Activated T-cell treated with anti-CD3 and anti-CD28 coated beads, Interleukin-2, amount 50 U/mL, for 72 hours (primary cell): ENCODE measurements at regions not wholly inside any gene's neighbourhood (a gene's known extent, or its start where the extent isn't known, plus 50 kb on each side); places are given as distances from the start of the nearest gene placed in this dataset.

Source experiments
- ATAC-seq, 2 donors: fragments of 150-1000 bp; cut with Tn5 transposase; replicated peaks in 1 of 2; 2 replicates each; pipeline ENCODE4 v1.10.0; 2021; ENCODE audit warnings: moderate library complexity in 2 of 2, mild to moderate bottlenecking in 1 of 2
- DNase-seq, 2 donors: peaks; one replicate each; pipeline ENCODE4 v3.0.0; 2021 to 2022; ENCODE audit warnings: mixed read lengths in 1 of 2
- H3K27ac Mint-ChIP-seq: one replicate; pipeline ENCODE4 v1.8.0; 2022; ENCODE audit warnings: mild to moderate bottlenecking, moderate library complexity, mixed read lengths
- H3K27me3 Mint-ChIP-seq: one replicate; pipeline ENCODE4 v1.8.0; 2022; ENCODE audit warnings: low read depth, mixed read lengths
- H3K36me3 Mint-ChIP-seq, 2 donors: one replicate each; pipeline ENCODE4 v1.8.0; 2022; ENCODE audit warnings: mixed read lengths in 2 of 2, mild to moderate bottlenecking in 1 of 2; ENCODE audit not compliant: insufficient read depth in 2 of 2
- H3K4me1 Mint-ChIP-seq: one replicate; pipeline ENCODE4 v1.8.0; 2022; ENCODE audit warnings: low read depth, mixed read lengths
- H3K4me3 Mint-ChIP-seq, 2 donors: one replicate each; pipeline ENCODE4 v1.8.0; 2022; ENCODE audit warnings: mild to moderate bottlenecking in 2 of 2, mixed read lengths in 2 of 2, moderate library complexity in 2 of 2
- H3K9me3 Mint-ChIP-seq, 2 donors: one replicate each; pipeline ENCODE4 v1.8.0; 2022; ENCODE audit warnings: mixed read lengths in 2 of 2

GRCh38 chr3:153295901-153296300, 133.9 kb downstream of the RAP2B start:
- Mint-ChIP-seq H3K27ac (no peak overlapping the region), H3K9me3 (no peaks in the 10 kb centered on the region), H3K27me3 (no peaks in the 10 kb centered on the region), H3K4me3 (no peak overlapping the region), H3K36me3 (no peaks in the 10 kb centered on the region), H3K4me1 (peaks cover 5% of the 10 kb centered on the region)
- no peak for ATAC-seq
- DNase-seq: no peak

DNA sequence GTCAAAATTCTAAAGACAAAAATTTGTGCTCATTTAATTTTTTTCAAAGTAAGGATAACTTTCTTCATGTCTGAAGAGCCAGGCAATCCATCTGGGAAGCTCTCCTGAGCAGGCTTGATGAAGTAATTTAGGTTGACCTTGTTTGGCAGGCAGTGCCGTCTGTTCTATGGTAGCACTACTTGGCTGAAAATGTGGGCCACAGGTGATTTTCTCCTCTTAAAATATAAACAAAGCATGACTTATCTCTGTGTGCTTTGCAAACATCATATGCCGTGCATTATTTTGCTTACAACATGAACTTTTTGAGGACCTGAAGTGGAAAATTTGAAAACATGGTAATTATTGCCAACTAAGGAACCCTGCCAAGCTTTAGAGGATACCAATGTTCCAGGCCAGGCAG, 143.2 kb downstream of the RAP2B start:
- no peaks in the 10 kb centered on the region for H3K36me3 Mint-ChIP-seq
- no peaks in the 10 kb centered on the region for H3K27me3 Mint-ChIP-seq
- ATAC-seq: no peak
- no peaks in the 10 kb centered on the region for H3K9me3 Mint-ChIP-seq
- no peak overlapping the region for H3K4me3 Mint-ChIP-seq
- H3K4me1 Mint-ChIP-seq: no peaks in the 10 kb centered on the region
- no peak overlapping the region for H3K27ac Mint-ChIP-seq
- no peak for DNase-seq

- no peak for ATAC-seq
- no peaks in the 10 kb centered on the region for H3K27me3 Mint-ChIP-seq
These were observed 149.5 kb downstream of the RAP2B start for GRCh38 chr3:153311541-153311940.

GRCh38 chr3:153313302-153313965, 151.4 kb downstream of the RAP2B start:
- Mint-ChIP-seq H3K27me3 (no peaks in the 10 kb centered on the region), H3K9me3 (peaks cover 1 to 5% of the 10 kb centered on the region in 2 donors), H3K27ac (no peak overlapping the region), H3K4me1 (peaks cover 10% of the 10 kb centered on the region), H3K36me3 (no peaks in the 10 kb centered on the region), H3K4me3 (no peak overlapping the region)
- DNase-seq (no peak), ATAC-seq (no peak)

More at GRCh38 chr3:153311541-153311940, 149.5 kb downstream of the RAP2B start:
- Mint-ChIP-seq H3K27ac (no peak overlapping the region), H3K4me3 (no peak overlapping the region), H3K4me1 (peaks cover 10% of the 10 kb centered on the region), H3K9me3 (peaks cover 1 to 5% of the 10 kb centered on the region in 2 donors), H3K36me3 (no peaks in the 10 kb centered on the region)
- no peak for DNase-seq

DNA sequence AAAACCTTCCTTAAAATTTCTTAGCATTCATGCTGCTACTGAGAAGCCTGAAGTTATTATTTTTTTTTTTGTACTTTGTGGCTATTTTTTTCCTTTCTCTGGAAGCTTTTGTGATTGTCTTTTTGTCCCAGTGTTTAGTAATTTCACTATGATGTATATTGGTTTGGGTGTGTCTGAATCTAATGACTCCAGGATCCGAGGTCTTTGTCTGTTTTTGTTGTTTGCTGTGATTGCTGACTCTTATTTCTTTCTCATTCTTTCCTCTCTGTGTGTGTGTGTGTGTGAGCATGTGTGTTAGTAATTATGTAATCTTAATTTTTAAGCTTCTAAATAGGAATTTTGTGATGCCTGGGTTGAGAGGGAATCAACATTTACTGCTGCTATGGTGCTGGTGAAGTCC, 152.0 kb downstream of the RAP2B start:
- ATAC-seq (no peak), DNase-seq (no peak)
- Mint-ChIP-seq H3K9me3 (peaks cover 1 to 5% of the 10 kb centered on the region in 2 donors), H3K36me3 (no peaks in the 10 kb centered on the region), H3K27me3 (no peaks in the 10 kb centered on the region), H3K4me1 (peaks cover 10% of the 10 kb centered on the region), H3K4me3 (no peak overlapping the region), H3K27ac (no peak overlapping the region)

DNA sequence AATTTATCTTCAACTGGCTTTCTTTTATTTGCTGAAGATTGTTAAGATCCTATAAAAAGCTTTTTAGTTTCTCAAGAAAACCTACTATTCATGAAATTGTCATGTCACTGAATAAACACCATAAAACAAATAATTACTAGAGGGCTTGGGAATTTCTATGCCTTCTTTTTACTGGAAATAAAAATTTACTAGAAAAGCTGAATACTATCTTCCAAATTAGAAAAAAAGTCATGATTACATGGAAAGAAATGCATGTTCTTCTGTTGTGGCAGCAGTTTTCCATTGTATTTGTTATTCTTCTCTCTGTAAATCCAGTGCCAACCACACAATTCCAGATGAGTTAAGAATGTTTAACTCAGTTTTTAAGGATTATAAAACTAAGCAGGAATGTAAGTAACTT, 153.8 kb downstream of the RAP2B start:
- H3K27ac Mint-ChIP-seq: no peak overlapping the region

DNA sequence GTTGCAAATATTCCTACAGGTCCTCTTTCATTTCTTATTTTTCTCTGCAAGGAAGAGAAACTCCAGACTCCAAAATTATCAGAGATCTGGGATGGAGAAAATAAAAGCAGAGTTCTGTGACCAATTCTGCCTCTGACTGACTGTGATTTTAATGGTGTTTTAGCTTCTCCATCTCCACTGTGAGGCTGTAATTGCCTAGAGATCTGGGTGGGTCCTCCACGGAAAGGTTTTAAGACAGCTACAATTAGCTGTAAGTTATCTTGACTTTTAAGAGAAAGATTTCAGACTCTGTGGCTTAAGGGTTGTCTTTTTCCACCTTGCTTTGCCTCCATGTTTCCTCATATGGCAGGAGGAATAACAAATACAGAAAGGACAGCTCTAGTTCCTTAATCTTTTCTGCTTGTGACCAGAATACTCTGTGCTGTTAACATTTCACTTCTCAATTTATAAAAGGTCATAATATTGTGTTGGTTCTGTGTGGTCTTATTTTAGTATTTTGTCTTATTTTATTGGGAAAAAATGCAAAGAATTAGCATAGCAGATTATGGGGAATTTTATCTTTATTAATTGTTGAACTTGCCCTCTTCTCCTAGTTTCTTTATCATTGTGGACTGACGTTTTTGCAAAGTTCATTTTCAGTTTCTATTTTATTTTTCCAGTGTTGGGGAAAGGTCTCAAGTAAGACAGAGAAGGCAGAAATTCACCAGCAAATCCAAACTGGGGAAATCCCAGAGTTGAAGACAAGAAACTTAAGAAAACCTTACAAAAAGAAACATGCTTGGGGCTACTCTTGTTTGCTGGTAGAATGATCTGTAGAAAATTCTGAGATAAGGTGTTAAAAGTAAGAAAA, 157.9 kb downstream of the RAP2B start:
- H3K4me3 Mint-ChIP-seq: peak overlapping the region; percentile 53 to 75
- H3K4me1 Mint-ChIP-seq: peaks cover 13% of the 10 kb centered on the region
- no peaks in the 10 kb centered on the region for H3K27me3 Mint-ChIP-seq
- DNase-seq (no peak), ATAC-seq (no peak)
- H3K36me3 Mint-ChIP-seq: no peaks in the 10 kb centered on the region
- peak overlapping the region; percentile 34 for H3K27ac Mint-ChIP-seq
- peaks cover 2 to 4% of the 10 kb centered on the region in 2 donors for H3K9me3 Mint-ChIP-seq

More for the DNA sequence above, 153.8 kb downstream of the RAP2B start:
- H3K27me3 Mint-ChIP-seq: no peaks in the 10 kb centered on the region
- DNase-seq (no peak), ATAC-seq (no peak)
- no peak overlapping the region for H3K4me3 Mint-ChIP-seq
- H3K36me3 Mint-ChIP-seq: no peaks in the 10 kb centered on the region
- H3K9me3 Mint-ChIP-seq: peaks cover 1 to 5% of the 10 kb centered on the region in 2 donors
- peaks cover 22% of the 10 kb centered on the region for H3K4me1 Mint-ChIP-seq

- H3K4me3 Mint-ChIP-seq: peak overlapping the region; percentile 53 to 75
- peaks cover 13% of the 10 kb centered on the region for H3K4me1 Mint-ChIP-seq
- no peaks in the 10 kb centered on the region for H3K36me3 Mint-ChIP-seq
- H3K9me3 Mint-ChIP-seq: peaks cover 3 to 6% of the 10 kb centered on the region in 2 donors
- no peak for DNase-seq
- ATAC-seq: no peak
- no peaks in the 10 kb centered on the region for H3K27me3 Mint-ChIP-seq
- peak overlapping the region; percentile 34 for H3K27ac Mint-ChIP-seq
These were observed 158.6 kb downstream of the RAP2B start for GRCh38 chr3:153320585-153321128.

DNA sequence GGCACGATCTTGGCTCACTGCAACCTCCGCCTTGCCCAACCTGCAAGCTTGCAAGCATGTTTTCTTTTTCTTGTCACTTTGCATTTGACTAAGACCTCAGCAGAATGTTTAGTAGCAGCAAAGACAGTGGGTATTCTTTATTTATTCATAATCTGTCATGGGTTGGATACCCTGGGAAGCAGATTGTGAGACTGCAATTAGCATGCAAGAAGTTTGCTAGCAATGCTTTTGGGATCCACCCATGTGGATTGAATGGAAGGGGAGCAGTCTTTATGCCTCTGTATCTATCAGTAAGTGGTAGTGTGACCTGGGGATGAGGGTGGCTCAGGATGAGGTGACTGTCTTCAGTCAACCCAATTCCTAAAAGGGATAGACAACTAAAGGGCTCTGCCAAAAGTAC, 166.7 kb downstream of the RAP2B start:
- Mint-ChIP-seq H3K36me3 (no peaks in the 10 kb centered on the region), H3K9me3 (peaks cover 6% of the 10 kb centered on the region in 2 donors), H3K27ac (no peak overlapping the region), H3K4me3 (no peak overlapping the region), H3K4me1 (peaks cover 6% of the 10 kb centered on the region), H3K27me3 (no peaks in the 10 kb centered on the region)
- no peak for ATAC-seq
- no peak for DNase-seq

DNA sequence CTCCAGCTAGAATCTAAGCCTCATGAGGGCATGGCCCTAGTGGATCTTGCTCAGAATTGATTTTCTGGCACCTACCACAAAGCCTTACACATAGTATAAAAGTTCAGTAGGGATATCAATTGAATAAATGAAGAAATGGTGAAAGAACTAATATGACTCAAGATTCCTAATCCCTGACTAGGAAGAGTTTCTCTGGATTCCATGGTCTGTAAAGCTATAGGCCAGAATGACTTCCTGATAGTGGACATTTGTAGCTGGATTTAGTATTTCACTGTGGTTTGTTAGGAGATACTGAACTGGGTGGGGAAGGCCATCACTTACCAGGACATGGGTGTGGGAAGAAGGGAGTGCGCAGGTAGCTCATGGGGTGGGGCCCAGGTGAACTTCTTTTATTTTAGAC, 168.9 kb downstream of the RAP2B start:
- Mint-ChIP-seq H3K4me3 (no peak overlapping the region), H3K27ac (no peak overlapping the region), H3K36me3 (no peaks in the 10 kb centered on the region), H3K27me3 (no peaks in the 10 kb centered on the region), H3K4me1 (peaks cover 6% of the 10 kb centered on the region), H3K9me3 (peaks cover 0 to 4% of the 10 kb centered on the region in 2 donors)
- DNase-seq (no peak), ATAC-seq (no peak)

- no peaks in the 10 kb centered on the region for H3K36me3 Mint-ChIP-seq
- no peaks in the 10 kb centered on the region for H3K27me3 Mint-ChIP-seq
- H3K9me3 Mint-ChIP-seq: no peaks in the 10 kb centered on the region
- H3K4me3 Mint-ChIP-seq: no peak overlapping the region
- peaks cover 6% of the 10 kb centered on the region for H3K4me1 Mint-ChIP-seq
- H3K27ac Mint-ChIP-seq: no peak overlapping the region
- DNase-seq (no peak), ATAC-seq (no peak)
These were observed 169.7 kb downstream of the RAP2B start for GRCh38 chr3:153331676-153332075.

DNA sequence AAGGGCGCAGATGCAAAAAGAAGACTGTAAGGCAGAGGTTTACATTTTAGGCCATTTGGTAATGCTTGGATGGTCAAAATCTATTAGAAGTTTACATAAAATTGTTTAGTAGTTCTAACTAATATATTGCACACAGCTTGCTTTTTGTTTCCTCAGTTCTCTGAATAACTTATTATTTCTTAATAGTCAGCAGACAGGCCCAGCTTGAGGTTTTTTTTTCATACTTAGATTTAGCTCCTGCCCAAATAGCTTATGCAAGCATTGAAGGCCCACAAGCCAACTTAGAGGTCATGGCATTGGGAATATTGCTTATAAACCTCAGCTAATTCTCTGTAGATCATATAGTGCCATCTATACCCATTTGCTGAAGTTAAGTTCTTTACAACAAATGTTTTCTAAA, 172.5 kb downstream of the RAP2B start:
- no peak overlapping the region for H3K4me3 Mint-ChIP-seq
- no peak overlapping the region for H3K27ac Mint-ChIP-seq
- H3K27me3 Mint-ChIP-seq: no peaks in the 10 kb centered on the region
- H3K36me3 Mint-ChIP-seq: no peaks in the 10 kb centered on the region
- ATAC-seq (no peak), DNase-seq (no peak)
- peaks cover 6% of the 10 kb centered on the region for H3K4me1 Mint-ChIP-seq
- no peaks in the 10 kb centered on the region for H3K9me3 Mint-ChIP-seq

DNA sequence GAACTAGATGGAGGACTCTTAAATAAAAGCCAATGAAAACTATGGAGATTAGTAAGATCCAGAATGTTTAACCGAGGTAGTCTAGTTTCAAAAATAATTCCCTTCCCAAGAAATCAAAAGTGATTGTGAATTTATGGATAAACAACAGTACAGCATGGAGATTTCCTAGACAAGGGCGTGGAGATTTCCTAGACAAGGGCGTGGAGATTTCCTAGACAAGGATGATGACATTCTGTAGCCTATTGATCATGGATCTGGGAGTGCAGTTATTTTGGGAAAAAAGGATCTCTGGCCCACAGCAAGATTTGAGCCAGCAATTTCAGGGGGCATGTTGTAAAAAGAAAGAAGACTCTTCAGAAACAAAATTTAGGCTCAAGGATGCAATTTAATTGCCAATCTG, 175.3 kb downstream of the RAP2B start:
- Mint-ChIP-seq H3K4me1 (peaks cover 6% of the 10 kb centered on the region), H3K9me3 (peaks cover 0 to 3% of the 10 kb centered on the region in 2 donors), H3K4me3 (no peak overlapping the region), H3K36me3 (peaks cover 3 to 5% of the 10 kb centered on the region in 2 donors), H3K27ac (no peak overlapping the region), H3K27me3 (no peaks in the 10 kb centered on the region)
- ATAC-seq (no peak), DNase-seq (no peak)
